Upper lobe of left lung (tissue), 6 donors: ENCODE measurements at regions not wholly inside any gene's neighbourhood (a gene's known extent, or its start where the extent isn't known, plus 50 kb on each side); places are given as distances from the start of the nearest gene placed in this dataset.

Experiments used
- ATAC-seq, 2 donors: fragments of 200-7000 bp; cut with Tn5 transposase; one replicate each; pipeline ENCODE4 v1.9.1; 2022; ENCODE audit warnings: mild to moderate bottlenecking in 2 of 2, moderate library complexity in 2 of 2; ENCODE audit not compliant: low FRiP score in 2 of 2
- DNase-seq, 2 donors: peaks; one replicate each; pipeline ENCODE4 v3.0.0-alpha.2; 2019 to 2020
- H3K27ac ChIP-seq, 4 donors: fragments of 200-600 bp; sonication (generic); one replicate each; pipeline ENCODE4 v1.5.1; 2016 to 2019
- H3K27me3 ChIP-seq, 4 donors: fragments of 200-600 bp; sonication (generic); one replicate each; pipeline ENCODE4 v1.5.1; 2017 to 2019
- H3K36me3 ChIP-seq, 4 donors: fragments of 200-600 bp; sonication (generic); one replicate each; pipeline ENCODE4 v1.5.1; 2016 to 2019
- H3K4me1 ChIP-seq, 4 donors: fragments of 200-600 bp; sonication (generic); one replicate each; pipeline ENCODE4 v1.5.1; 2018 to 2019
- H3K4me3 ChIP-seq, 4 donors: fragments of 200-600 bp; sonication (generic); one replicate each; pipeline ENCODE4 v1.5.1; 2017 to 2019; ENCODE audit warnings: mild to moderate bottlenecking in 2 of 4, moderate library complexity in 1 of 4
- H3K9me3 ChIP-seq, 4 donors: fragments of 200-600 bp; sonication (generic); one replicate each; pipeline ENCODE4 v1.5.1; 2018 to 2019
- CTCF ChIP-seq, 6 experiments: fragments of 450-650 bp in 4 of 6; fragments of 200-600 bp in 2 of 6; sonication (generic) in 2 of 6; IDR thresholded peaks; one replicate each; pipeline ENCODE4 v1.5.1; 2016 to 2019; ENCODE audit warnings: antibody characterized with exemption in 6 of 6
- EP300 ChIP-seq, 4 donors: sonication (generic); formaldehyde crosslinking; IDR thresholded peaks; one replicate each; pipeline ENCODE4 v1.5.1; 2017; ENCODE audit warnings: antibody characterized with exemption in 4 of 4, control low read depth in 2 of 4
- POLR2A ChIP-seq, 4 donors: fragments of 450-650 bp; IDR thresholded peaks; one replicate each; pipeline ENCODE4 v1.5.1; 2016 to 2017; ENCODE audit warnings: antibody characterized with exemption in 4 of 4, mild to moderate bottlenecking in 2 of 4
- POLR2AphosphoS5 ChIP-seq, 2 donors: sonication (generic); formaldehyde crosslinking; IDR thresholded peaks; one replicate each; pipeline ENCODE4 v1.5.1; 2017; ENCODE audit warnings: antibody characterized with exemption in 2 of 2
- WGBS, 2 donors: methylation state at CpG; one replicate each; pipeline ENCODE4 v1.1.5; 2017 to 2018; 5-methylcytosine and 5-hydroxymethylcytosine counted together
- donor health status: DM: no; HTN: no; CAD: no; lungs with moderate emphysema.
- donor health status: DM: no; HTN: yes; CAD: no; lungs with severe emphysema.

- TF ChIP-seq POLR2AphosphoS5 (IDR thresholded peaks at IDR 0.05) = no peak
- no peak for TF ChIP-seq EP300 (IDR thresholded peaks at IDR 0.05)
- TF ChIP-seq CTCF (IDR thresholded peaks at IDR 0.05) = no peak
- no peak for TF ChIP-seq POLR2A (IDR thresholded peaks at IDR 0.05)
- Histone ChIP-seq H3K27ac (no peak overlapping the region), H3K4me1 (no peaks in the 10 kb centered on the region), H3K27me3 (no peaks in the 10 kb centered on the region), H3K4me3 (no peak overlapping the region), H3K9me3 (no peaks in the 10 kb centered on the region), H3K36me3 (no peaks in the 10 kb centered on the region)
- no peak for DNase-seq
- no peak for ATAC-seq
- WGBS, 2 donors = 86 to 89% methylated on average over 2 of the region's 2 CpGs
These were observed 543.2 kb downstream of the BCL11B start for GRCh38 chr14:98728836-98729235.

DNA sequence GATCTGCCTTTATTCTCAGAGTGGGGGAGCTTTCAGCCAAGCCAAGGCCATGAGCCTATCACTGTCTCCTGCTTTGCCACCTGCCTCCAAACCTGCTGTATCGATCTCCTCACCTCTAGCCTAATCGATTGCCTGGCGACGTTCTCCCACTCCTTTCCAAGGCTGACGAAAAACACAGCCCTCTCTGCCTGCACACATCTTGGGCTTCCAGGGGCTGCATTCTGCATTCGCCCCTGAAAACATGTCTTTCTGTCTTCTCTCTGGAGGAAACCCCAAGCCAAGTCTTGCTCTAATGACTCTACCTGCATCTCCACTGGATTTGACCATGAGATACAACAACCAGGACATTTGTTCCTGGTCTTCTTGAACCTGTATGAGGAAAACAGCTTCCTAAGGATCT, 540.7 kb downstream of the BCL11B start:
- H3K4me1 ChIP-seq = no peaks in the 10 kb centered on the region
- no peak overlapping the region for H3K4me3 ChIP-seq
- H3K27ac ChIP-seq = no peak overlapping the region
- DNase-seq = no peak
- H3K27me3 ChIP-seq = no peaks in the 10 kb centered on the region
- WGBS, 2 donors = 92 to 93% methylated on average over 6 of the region's 6 CpGs
- TF ChIP-seq CTCF (IDR thresholded peaks at IDR 0.05) (no peak), EP300 (IDR thresholded peaks at IDR 0.05) (no peak), POLR2A (IDR thresholded peaks at IDR 0.05) (no peak), POLR2AphosphoS5 (IDR thresholded peaks at IDR 0.05) (no peak)
- no peaks in the 10 kb centered on the region for H3K36me3 ChIP-seq
- H3K9me3 ChIP-seq = no peaks in the 10 kb centered on the region
- no peak for ATAC-seq

DNA sequence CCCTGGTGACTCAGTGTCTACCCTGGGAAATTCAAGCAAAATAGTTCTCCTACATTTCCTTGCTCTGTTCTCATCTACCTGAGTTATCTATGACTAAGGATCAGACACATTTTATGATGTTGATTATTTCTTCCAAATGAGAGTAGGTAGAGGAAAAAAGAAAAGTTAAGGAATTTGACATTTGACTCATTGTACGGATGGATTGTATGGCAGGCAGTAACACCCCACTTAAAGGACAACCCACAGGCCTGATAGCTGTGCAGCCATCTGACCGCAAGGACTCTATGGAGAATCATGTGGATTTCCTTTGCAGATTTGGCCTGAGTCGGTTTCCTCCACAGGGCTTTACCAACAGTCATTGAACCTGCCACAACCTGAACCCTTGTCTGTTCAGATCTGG, 540.3 kb downstream of the BCL11B start:
- WGBS, 2 donors = 86 to 91% methylated on average over 3 of the region's 3 CpGs
- Histone ChIP-seq H3K27me3 (no peaks in the 10 kb centered on the region), H3K27ac (no peak overlapping the region), H3K4me3 (no peak overlapping the region), H3K9me3 (no peaks in the 10 kb centered on the region), H3K36me3 (no peaks in the 10 kb centered on the region), H3K4me1 (no peaks in the 10 kb centered on the region)
- ATAC-seq = no peak
- TF ChIP-seq POLR2A (IDR thresholded peaks at IDR 0.05) = no peak
- no peak for TF ChIP-seq CTCF (IDR thresholded peaks at IDR 0.05)
- TF ChIP-seq POLR2AphosphoS5 (IDR thresholded peaks at IDR 0.05) = no peak
- no peak for TF ChIP-seq EP300 (IDR thresholded peaks at IDR 0.05)
- DNase-seq = no peak

DNA sequence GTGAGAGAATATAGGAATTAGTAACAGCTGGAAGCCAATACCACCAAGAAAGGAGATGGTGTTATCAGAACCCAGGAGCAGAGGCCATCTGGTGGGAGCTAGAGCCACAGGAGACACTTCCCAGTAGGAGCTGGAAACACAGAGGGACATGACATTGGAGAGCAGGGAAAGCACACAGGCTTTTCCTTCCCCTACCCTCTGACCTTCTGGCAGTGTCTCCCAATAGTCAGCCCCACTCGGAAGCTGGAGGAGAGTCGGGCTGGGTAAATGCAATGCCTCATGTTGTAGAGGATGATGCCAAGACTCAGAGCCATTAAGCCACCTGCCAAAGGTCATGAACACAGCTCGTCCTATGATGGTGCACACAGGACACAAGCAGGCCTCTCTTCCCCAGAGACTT, 538.5 kb downstream of the BCL11B start:
- no peak for ATAC-seq
- TF ChIP-seq CTCF (IDR thresholded peaks at IDR 0.05) (no peak), EP300 (IDR thresholded peaks at IDR 0.05) (no peak), POLR2A (IDR thresholded peaks at IDR 0.05) (no peak), POLR2AphosphoS5 (IDR thresholded peaks at IDR 0.05) (no peak)
- no peak for DNase-seq
- Histone ChIP-seq H3K36me3 (no peaks in the 10 kb centered on the region), H3K4me1 (no peaks in the 10 kb centered on the region), H3K4me3 (no peak overlapping the region), H3K27me3 (no peaks in the 10 kb centered on the region), H3K9me3 (no peaks in the 10 kb centered on the region), H3K27ac (no peak overlapping the region)
- WGBS, 2 donors = 66 to 77% methylated on average over 3 of the region's 3 CpGs

- 75 to 82% methylated on average over 11 of the region's 11 CpGs for WGBS, 2 donors
- TF ChIP-seq EP300 (IDR thresholded peaks at IDR 0.05) (no peak), CTCF (IDR thresholded peaks at IDR 0.05) (no peak), POLR2A (IDR thresholded peaks at IDR 0.05) (no peak), POLR2AphosphoS5 (IDR thresholded peaks at IDR 0.05) (no peak)
- no peak for ATAC-seq
- DNase-seq = no peak
- Histone ChIP-seq H3K27ac (no peak overlapping the region), H3K36me3 (no peaks in the 10 kb centered on the region), H3K4me1 (no peaks in the 10 kb centered on the region), H3K9me3 (no peaks in the 10 kb centered on the region), H3K27me3 (no peaks in the 10 kb centered on the region), H3K4me3 (no peak overlapping the region)
These were observed 535.2 kb downstream of the BCL11B start for GRCh38 chr14:98736701-98737338.
